SK-MEL-5 (cell line): ENCODE measurements at regions not wholly inside any gene's neighbourhood (a gene's known extent, or its start where the extent isn't known, plus 50 kb on each side); places are given as distances from the start of the nearest gene placed in this dataset.
"Not testable (repeated sequence)": the region's sequence is repeated elsewhere in the genome, so short reads cannot be mapped to it uniquely, and the experiment has no call there.

ENCODE experiments used
- DNase-seq: peaks from one replicate; pipeline ENCODE4 v3.0.0-alpha.2; 2016; ENCODE audit warnings: low read depth, low spot score
- in situ Hi-C: cut with HindIII; loops from 2 replicates; pipeline ENCODE4 v1.10.0; 2016; ENCODE audit warnings: low sequenced_read_pairs, high pct_unique_total_duplicates, low pct_unique_long_range_greater_than_20kb

GRCh38 chr1:95297906-95298305, 63.9 kb downstream of the RWDD3 start:
- DNase-seq, in situ Hi-C loops: not testable (repeated sequence)

- no peak for DNase-seq
- in situ Hi-C loops: no loop called here
These were observed 67.1 kb downstream of the RWDD3 start for GRCh38 chr1:95301091-95301490.

GRCh38 chr1:95301614-95302013, 67.6 kb downstream of the RWDD3 start:
- no peak for DNase-seq
- in situ Hi-C loops: no loop called here

- in situ Hi-C loops: no loop called here
These were observed 70.8 kb downstream of the RWDD3 start for GRCh38 chr1:95304803-95305202.

GRCh38 chr1:95308276-95309030, 74.4 kb downstream of the RWDD3 start:
- in situ Hi-C loops: no loop called here
- peak; percentile 72 for DNase-seq

More at GRCh38 chr1:95304803-95305202, 70.8 kb downstream of the RWDD3 start:
- no peak for DNase-seq

- DNase-seq: peak; percentile 90
- in situ Hi-C loops: no loop called here
These were observed 75.0 kb downstream of the RWDD3 start for GRCh38 chr1:95309031-95309471.

- in situ Hi-C loops: no loop called here
- DNase-seq: peak; percentile 43
These were observed 77.0 kb downstream of the RWDD3 start for GRCh38 chr1:95311014-95311413.

- DNase-seq: no peak
- in situ Hi-C loops: no loop called here
These were observed 77.8 kb downstream of the RWDD3 start for GRCh38 chr1:95311762-95312161.

GRCh38 chr1:95312181-95312580, 78.2 kb downstream of the RWDD3 start:
- in situ Hi-C loops: no loop called here
- DNase-seq: no peak

- no peak for DNase-seq
- in situ Hi-C loops: no loop called here
These were observed 79.5 kb downstream of the RWDD3 start for GRCh38 chr1:95313527-95313926.

- in situ Hi-C loops: no loop called here
- DNase-seq: peak; percentile 35
These were observed 87.5 kb downstream of the RWDD3 start for GRCh38 chr1:95321531-95321930.

- in situ Hi-C loops: no loop called here
- DNase-seq: peak; percentile 35
These were observed 89.1 kb downstream of the RWDD3 start for GRCh38 chr1:95323123-95323522.

GRCh38 chr1:95325349-95325748, 91.3 kb downstream of the RWDD3 start:
- in situ Hi-C loops: no loop called here

GRCh38 chr1:95326023-95326422, 92.0 kb downstream of the RWDD3 start:
- DNase-seq: no peak
- in situ Hi-C loops: no loop called here

More at GRCh38 chr1:95325349-95325748, 91.3 kb downstream of the RWDD3 start:
- no peak for DNase-seq

GRCh38 chr1:95332754-95333153, 98.7 kb downstream of the RWDD3 start:
- in situ Hi-C loops: no loop called here
- no peak for DNase-seq

GRCh38 chr1:95339377-95339776, 105.4 kb downstream of the RWDD3 start:
- in situ Hi-C loops: no loop called here
- no peak for DNase-seq

GRCh38 chr1:95340061-95340460, 106.1 kb downstream of the RWDD3 start:
- in situ Hi-C loops: no loop called here
- DNase-seq: no peak

GRCh38 chr1:95352767-95353166, 118.8 kb downstream of the RWDD3 start:
- DNase-seq: peak; percentile 41
- in situ Hi-C loops: no loop called here

GRCh38 chr1:95353194-95353593, 119.2 kb downstream of the RWDD3 start:
- in situ Hi-C loops: no loop called here
- no peak for DNase-seq
